GM19467 (cell line): ENCODE measurements at regions not wholly inside any gene's neighbourhood (a gene's known extent, or its start where the extent isn't known, plus 50 kb on each side); places are given as distances from the start of the nearest gene placed in this dataset.

ENCODE experiments used
- ATAC-seq: cut with Tn5 transposase; IDR thresholded peaks from one replicate; pipeline ENCODE4 v1.9.1; 2021; ENCODE audit warnings: mild to moderate bottlenecking, moderate library complexity; ENCODE audit not compliant: unreplicated experiment

- no peak for ATAC-seq
Measured at GRCh38 chr11:107222431-107222830, 204.2 kb upstream of the GUCY1A2 start.

- ATAC-seq, result no peak
Measured at GRCh38 chr11:107221748-107222285, 203.5 kb upstream of the GUCY1A2 start.

GRCh38 chr11:107218123-107219013 lies 200.1 kb upstream of the GUCY1A2 start:
- no peak for ATAC-seq

- ATAC-seq, result no peak
Measured at GRCh38 chr11:107217444-107217843, 199.2 kb upstream of the GUCY1A2 start.

- ATAC-seq, result no peak
Measured at GRCh38 chr11:107215010-107215409, 196.7 kb upstream of the GUCY1A2 start.

- ATAC-seq, result no peak
Measured at GRCh38 chr11:107203656-107204055, 185.4 kb upstream of the GUCY1A2 start.

- ATAC-seq, result no peak
Measured at GRCh38 chr11:107202241-107202640, 184.0 kb upstream of the GUCY1A2 start.

GRCh38 chr11:107198490-107199007 lies 180.3 kb upstream of the GUCY1A2 start:
- ATAC-seq, result no peak

- ATAC-seq, result no peak
Measured at GRCh38 chr11:107197932-107198331, 179.7 kb upstream of the GUCY1A2 start.

GRCh38 chr11:107196732-107197131 lies 178.5 kb upstream of the GUCY1A2 start:
- no peak for ATAC-seq

GRCh38 chr11:107184986-107185385 lies 166.7 kb upstream of the GUCY1A2 start:
- no peak for ATAC-seq

- no peak for ATAC-seq
Measured at GRCh38 chr11:107183953-107184352, 165.7 kb upstream of the GUCY1A2 start.

GRCh38 chr11:107182978-107183377 lies 164.7 kb upstream of the GUCY1A2 start:
- ATAC-seq, result no peak

GRCh38 chr11:107180236-107180635 lies 162.0 kb upstream of the GUCY1A2 start:
- ATAC-seq, result no peak

GRCh38 chr11:107179829-107180228 lies 161.6 kb upstream of the GUCY1A2 start:
- no peak for ATAC-seq

GRCh38 chr11:107177106-107177477 lies 158.8 kb upstream of the GUCY1A2 start:
- ATAC-seq, result no peak

- ATAC-seq, result no peak
Measured at GRCh38 chr11:107176148-107177105, 158.2 kb upstream of the GUCY1A2 start.

GRCh38 chr11:107174856-107175255 lies 156.6 kb upstream of the GUCY1A2 start:
- ATAC-seq, result no peak

GRCh38 chr11:107172996-107173395 lies 154.7 kb upstream of the GUCY1A2 start:
- no peak for ATAC-seq

- no peak for ATAC-seq
Measured at GRCh38 chr11:107157809-107158187, 139.5 kb upstream of the GUCY1A2 start.

- no peak for ATAC-seq
Measured at GRCh38 chr11:107157146-107157808, 139.0 kb upstream of the GUCY1A2 start.
